CD4-positive, alpha-beta memory T cell (primary cell): ENCODE measurements at regions not wholly inside any gene's neighbourhood (a gene's known extent, or its start where the extent isn't known, plus 50 kb on each side); places are given as distances from the start of the nearest gene placed in this dataset.

Source experiments
- CTCF ChIA-PET: fragments of 350-600 bp; sonication (Branson Sonifier 250); formaldehyde crosslinking; loops from one replicate; lab custom pipeline; 2021; ENCODE audit warnings: inconsistent platforms; ENCODE audit not compliant: partially characterized antibody; lab: Charles Lee
- POLR2A ChIA-PET: fragments of 350-600 bp; sonication (Branson Sonifier 250); formaldehyde crosslinking; loops from one replicate; lab custom pipeline; 2021; ENCODE audit not compliant: partially characterized antibody; lab: Charles Lee
- DNase-seq, 5 donors: peaks; one replicate each; pipeline versions ENCODE4 v3.0.0 to v3.0.0-alpha.2; 2020 to 2022; ENCODE audit warnings: mixed read lengths in 1 of 5
- H3K27ac ChIP-seq: one replicate; pipeline ENCODE4 v1.7.0; 2013; ENCODE audit warnings: low read depth, low read length
- H3K27me3 ChIP-seq: 2 replicates; pipeline ENCODE4 v1.7.0; 2013; ENCODE audit warnings: mild to moderate bottlenecking, low read length, moderate library complexity; ENCODE audit not compliant: insufficient read depth
- H3K36me3 ChIP-seq: 2 replicates; pipeline ENCODE4 v1.7.0; 2013; ENCODE audit warnings: mild to moderate bottlenecking, low read length, moderate library complexity; ENCODE audit not compliant: insufficient read depth
- H3K4me1 ChIP-seq: 2 replicates; pipeline ENCODE4 v1.7.0; 2013; ENCODE audit warnings: mild to moderate bottlenecking, low read length, moderate library complexity; ENCODE audit not compliant: insufficient read depth
- H3K4me3 ChIP-seq, 2 donors: one replicate each; pipeline ENCODE4 v1.7.0; 2013; ENCODE audit warnings: low read length in 2 of 2, mild to moderate bottlenecking in 1 of 2
- H3K9me3 ChIP-seq, 2 donors: one replicate each; pipeline ENCODE4 v1.7.0; 2013; ENCODE audit warnings: low read length in 2 of 2, control low read depth in 1 of 2; ENCODE audit not compliant: control insufficient read depth in 1 of 2
- H3K27ac Mint-ChIP-seq, 7 donors: one replicate each; pipeline ENCODE4 v1.8.0; 2020 to 2021; ENCODE audit warnings: mixed read lengths in 7 of 7, mild to moderate bottlenecking in 6 of 7, inconsistent platforms in 3 of 7, moderate library complexity in 3 of 7
- H3K27me3 Mint-ChIP-seq, 2 donors: one replicate each; pipeline ENCODE4 v1.8.0; 2020 to 2021; ENCODE audit warnings: mixed read lengths in 2 of 2
- H3K36me3 Mint-ChIP-seq, 2 donors: one replicate each; pipeline ENCODE4 v1.8.0; 2020 to 2021; ENCODE audit warnings: mixed read lengths in 2 of 2, inconsistent platforms in 1 of 2, mild to moderate bottlenecking in 1 of 2
- H3K4me1 Mint-ChIP-seq, 4 donors: one replicate each; pipeline ENCODE4 v1.8.0; 2020 to 2021; ENCODE audit warnings: mixed read lengths in 4 of 4, mild to moderate bottlenecking in 1 of 4
- H3K4me3 Mint-ChIP-seq, 8 donors: one replicate each; pipeline ENCODE4 v1.8.0; 2020 to 2021; ENCODE audit warnings: mixed read lengths in 8 of 8, mild to moderate bottlenecking in 7 of 8, moderate library complexity in 6 of 8, inconsistent platforms in 3 of 8
- H3K9me3 Mint-ChIP-seq, 8 donors: one replicate each; pipeline ENCODE4 v1.8.0; 2020 to 2021; ENCODE audit warnings: mixed read lengths in 8 of 8, mild to moderate bottlenecking in 5 of 8, inconsistent platforms in 3 of 8, moderate library complexity in 1 of 8
- intact Hi-C: fragments of 100-400 bp; cut with micrococcal nuclease; formaldehyde crosslinking; loops from one replicate; pipeline ENCODE4 v1.15.1; 2023

- no peaks in the 10 kb centered on the region for H3K36me3 Mint-ChIP-seq
- no peaks in the 10 kb centered on the region for H3K27me3 ChIP-seq
- ChIA-PET POLR2A (no interaction called here), CTCF (no interaction called here)
- peaks cover 0 to 11% (median 1%) of the 10 kb centered on the region in 8 donors for H3K9me3 Mint-ChIP-seq
- H3K27me3 Mint-ChIP-seq, result no peaks in the 10 kb centered on the region
- no peak overlapping the region for H3K27ac Mint-ChIP-seq
- intact Hi-C loops, result no loop called here
- H3K4me1 ChIP-seq, result no peaks in the 10 kb centered on the region
- no peaks in the 10 kb centered on the region for H3K9me3 ChIP-seq
- no peak overlapping the region for H3K4me3 Mint-ChIP-seq
- no peaks in the 10 kb centered on the region for H3K36me3 ChIP-seq
- H3K4me1 Mint-ChIP-seq, result no peaks in the 10 kb centered on the region
- DNase-seq, result no peak
- H3K4me3 ChIP-seq, result no peak overlapping the region
- H3K27ac ChIP-seq, result no peak overlapping the region
These were observed 577.9 kb upstream of the EPHA6 start for GRCh38 chr3:96236522-96236921.

GRCh38 chr3:96259299-96259698 is 555.1 kb upstream of the EPHA6 start:
- no peaks in the 10 kb centered on the region for H3K27me3 ChIP-seq
- intact Hi-C loops, result no loop called here
- Mint-ChIP-seq H3K36me3 (no peaks in the 10 kb centered on the region), H3K27ac (no peak overlapping the region), H3K4me1 (no peaks in the 10 kb centered on the region), H3K4me3 (no peak overlapping the region), H3K9me3 (peaks cover 0 to 13% (median 6%) of the 10 kb centered on the region in 8 donors), H3K27me3 (no peaks in the 10 kb centered on the region)
- POLR2A ChIA-PET, result no interaction called here
- no peak for DNase-seq
- CTCF ChIA-PET, result interaction anchor here (1.2 kb wide), 1 partner anchor 13 kb away, joined by 3 read pairs; no protein-coding TSS in a partner anchor
- no peak overlapping the region for H3K27ac ChIP-seq
- no peaks in the 10 kb centered on the region for H3K36me3 ChIP-seq
- H3K4me3 ChIP-seq, result no peak overlapping the region
- H3K9me3 ChIP-seq, result peaks cover 0 to 3% of the 10 kb centered on the region in 2 donors
- H3K4me1 ChIP-seq, result no peaks in the 10 kb centered on the region

DNA sequence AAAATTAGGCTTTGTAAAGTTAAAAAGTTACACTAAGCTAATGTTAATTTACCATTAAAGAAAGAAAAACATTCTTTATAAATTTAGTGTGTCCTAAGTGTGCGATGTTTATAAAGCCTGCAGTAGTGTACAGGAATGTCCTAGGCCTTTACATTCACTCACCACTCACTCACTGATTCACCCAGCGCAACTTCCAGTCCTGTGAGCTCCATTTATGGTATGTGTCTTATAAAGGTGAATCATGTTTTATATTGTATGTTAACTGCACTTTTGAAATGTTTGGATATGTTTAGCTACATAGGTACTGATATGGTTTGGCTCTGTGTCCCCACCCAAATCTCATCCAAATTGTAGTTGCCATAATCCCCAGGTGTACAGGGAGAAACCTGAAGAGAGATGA is 549.7 kb upstream of the EPHA6 start:
- no peak overlapping the region for H3K27ac Mint-ChIP-seq
- no peaks in the 10 kb centered on the region for H3K4me1 Mint-ChIP-seq

DNA sequence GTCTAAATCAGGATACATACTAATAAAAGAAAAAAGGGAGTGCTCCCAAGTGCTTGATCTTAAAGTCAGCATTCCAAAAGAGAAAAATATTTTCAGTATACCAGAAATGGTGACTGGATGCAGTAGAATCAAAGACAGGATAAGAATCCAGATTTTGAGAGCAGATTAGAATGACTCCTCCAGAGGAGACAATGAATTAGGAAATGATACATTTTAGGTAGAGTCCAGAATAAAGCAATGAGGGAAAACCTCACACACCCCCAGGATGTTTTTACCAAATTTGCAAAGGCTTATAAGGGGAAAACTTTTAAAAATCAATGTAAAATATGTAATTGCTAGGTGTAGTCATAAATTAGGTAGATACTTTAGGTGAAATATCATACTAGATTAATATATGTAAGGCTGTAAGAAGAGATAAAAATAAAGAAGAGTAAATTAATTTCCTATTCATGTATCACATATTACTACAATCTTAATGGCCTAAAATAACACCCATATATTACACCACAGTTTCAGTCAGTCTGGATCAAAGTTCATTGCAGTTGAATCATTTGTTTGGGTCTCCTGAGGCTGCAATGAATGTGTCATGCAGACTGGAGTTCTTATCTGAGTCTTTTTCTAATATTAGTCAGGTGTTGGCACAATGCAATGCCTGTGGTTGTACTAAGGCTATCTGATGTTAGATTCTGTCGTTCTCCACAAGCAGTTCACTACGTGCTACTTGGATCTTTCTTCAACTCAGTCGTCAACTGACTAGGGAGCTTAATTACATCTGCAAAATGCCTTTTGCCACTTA is 547.8 kb upstream of the EPHA6 start:
- CTCF ChIA-PET, result no interaction called here
- DNase-seq, result no peak
- H3K27me3 ChIP-seq, result no peaks in the 10 kb centered on the region
- POLR2A ChIA-PET, result no interaction called here
- no peaks in the 10 kb centered on the region for H3K27me3 Mint-ChIP-seq
- no peak overlapping the region for H3K4me3 Mint-ChIP-seq
- H3K9me3 ChIP-seq, result peaks cover 0 to 4% of the 10 kb centered on the region in 2 donors
- peaks cover 0 to 6% (median under 1%) of the 10 kb centered on the region in 8 donors for H3K9me3 Mint-ChIP-seq
- intact Hi-C loops, result no loop called here
- H3K27ac Mint-ChIP-seq, result no peak overlapping the region
- no peaks in the 10 kb centered on the region for H3K36me3 ChIP-seq
- no peak overlapping the region for H3K27ac ChIP-seq
- H3K4me1 Mint-ChIP-seq, result no peaks in the 10 kb centered on the region
- no peaks in the 10 kb centered on the region for H3K4me1 ChIP-seq
- H3K4me3 ChIP-seq, result no peak overlapping the region
- no peaks in the 10 kb centered on the region for H3K36me3 Mint-ChIP-seq

More for the DNA sequence above, 549.7 kb upstream of the EPHA6 start:
- no peak overlapping the region for H3K4me3 ChIP-seq
- no peaks in the 10 kb centered on the region for H3K4me1 ChIP-seq
- DNase-seq, result no peak
- ChIA-PET CTCF (no interaction called here), POLR2A (no interaction called here)
- H3K27me3 Mint-ChIP-seq, result no peaks in the 10 kb centered on the region
- intact Hi-C loops, result no loop called here
- no peaks in the 10 kb centered on the region for H3K36me3 Mint-ChIP-seq
- H3K9me3 Mint-ChIP-seq, result peaks cover 0 to 10% (median 8%) of the 10 kb centered on the region in 8 donors
- peaks cover 0 to 6% of the 10 kb centered on the region in 2 donors for H3K9me3 ChIP-seq
- no peak overlapping the region for H3K4me3 Mint-ChIP-seq
- H3K27me3 ChIP-seq, result no peaks in the 10 kb centered on the region
- H3K36me3 ChIP-seq, result no peaks in the 10 kb centered on the region
- no peak overlapping the region for H3K27ac ChIP-seq

GRCh38 chr3:96267577-96267976 is 546.8 kb upstream of the EPHA6 start:
- POLR2A ChIA-PET, result no interaction called here
- H3K27me3 Mint-ChIP-seq, result no peaks in the 10 kb centered on the region
- Histone ChIP-seq H3K4me1 (no peaks in the 10 kb centered on the region), H3K27ac (no peak overlapping the region), H3K9me3 (peaks cover 0 to 4% of the 10 kb centered on the region in 2 donors), H3K27me3 (no peaks in the 10 kb centered on the region), H3K36me3 (no peaks in the 10 kb centered on the region), H3K4me3 (no peak overlapping the region)
- intact Hi-C loops, result no loop called here
- H3K4me1 Mint-ChIP-seq, result no peaks in the 10 kb centered on the region
- no peak overlapping the region for H3K27ac Mint-ChIP-seq
- H3K9me3 Mint-ChIP-seq, result peaks cover 0 to 6% (median 0%) of the 10 kb centered on the region in 8 donors
- CTCF ChIA-PET, result no interaction called here
- no peak for DNase-seq
- no peaks in the 10 kb centered on the region for H3K36me3 Mint-ChIP-seq
- no peak overlapping the region for H3K4me3 Mint-ChIP-seq

- Histone ChIP-seq H3K27me3 (no peaks in the 10 kb centered on the region), H3K27ac (no peak overlapping the region), H3K4me1 (no peaks in the 10 kb centered on the region), H3K4me3 (no peak overlapping the region), H3K9me3 (no peaks in the 10 kb centered on the region), H3K36me3 (no peaks in the 10 kb centered on the region)
- Mint-ChIP-seq H3K27me3 (no peaks in the 10 kb centered on the region), H3K4me3 (no peak overlapping the region), H3K36me3 (no peaks in the 10 kb centered on the region), H3K4me1 (no peaks in the 10 kb centered on the region), H3K27ac (no peak overlapping the region), H3K9me3 (peaks cover 0 to 18% (median 8%) of the 10 kb centered on the region in 8 donors)
- ChIA-PET POLR2A (no interaction called here), CTCF (no interaction called here)
- intact Hi-C loops, result no loop called here
- no peak for DNase-seq
These were observed 520.3 kb upstream of the EPHA6 start for GRCh38 chr3:96294143-96294542.

- ChIA-PET POLR2A (no interaction called here), CTCF (no interaction called here)
- Histone ChIP-seq H3K9me3 (no peaks in the 10 kb centered on the region), H3K27ac (no peak overlapping the region), H3K27me3 (no peaks in the 10 kb centered on the region), H3K4me3 (no peak overlapping the region), H3K4me1 (no peaks in the 10 kb centered on the region), H3K36me3 (no peaks in the 10 kb centered on the region)
- H3K27me3 Mint-ChIP-seq, result no peaks in the 10 kb centered on the region
- no peak overlapping the region for H3K4me3 Mint-ChIP-seq
- intact Hi-C loops, result no loop called here
- no peaks in the 10 kb centered on the region for H3K36me3 Mint-ChIP-seq
- H3K4me1 Mint-ChIP-seq, result no peaks in the 10 kb centered on the region
- peaks cover 0 to 12% (median 6%) of the 10 kb centered on the region in 8 donors for H3K9me3 Mint-ChIP-seq
- H3K27ac Mint-ChIP-seq, result no peak overlapping the region
- no peak for DNase-seq
These were observed 513.7 kb upstream of the EPHA6 start for GRCh38 chr3:96300743-96301142.
